ENCODE measurements at regions not wholly inside any gene's neighbourhood (a gene's known extent, or its start where the extent isn't known, plus 50 kb on each side); places are given as distances from the start of the nearest gene placed in this dataset.

DNA sequence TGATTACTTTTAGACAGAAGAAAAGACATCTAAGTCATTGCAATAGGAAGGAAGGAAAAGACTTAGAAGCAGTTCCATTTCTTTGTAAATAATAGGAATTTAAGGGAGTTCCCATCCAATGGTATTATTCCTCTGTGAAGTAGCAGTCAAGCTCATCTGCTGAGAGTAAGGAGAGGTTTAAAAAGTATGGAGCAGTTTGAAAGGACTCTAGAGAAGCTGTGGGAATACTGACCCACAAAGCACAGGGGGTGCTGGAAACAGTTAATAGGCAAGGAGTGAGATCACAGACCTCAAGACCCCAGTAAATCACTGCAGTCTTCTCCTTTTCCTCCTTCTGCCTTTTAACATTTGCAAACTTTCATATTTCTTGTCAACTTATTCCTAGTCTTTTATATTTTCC, 428.5 kb downstream of the ADAMTS20 start:
- Mint-ChIP-seq H3K27ac (no peak overlapping the region), H3K4me3 (no peak overlapping the region), H3K27me3 (ENCODE audit: low read depth) (no peaks in the 10 kb centered on the region), H3K4me1 (peaks cover 7% of the 10 kb centered on the region), H3K36me3 (no peaks in the 10 kb centered on the region), H3K9me3 (peaks cover 5% of the 10 kb centered on the region)
- ChIA-PET POLR2A (no interaction called here), CTCF (no interaction called here)
- DNase-seq (ENCODE audit: low spot score) (no peak), ATAC-seq (no peak)
- TF ChIP-seq, protein P1, sequence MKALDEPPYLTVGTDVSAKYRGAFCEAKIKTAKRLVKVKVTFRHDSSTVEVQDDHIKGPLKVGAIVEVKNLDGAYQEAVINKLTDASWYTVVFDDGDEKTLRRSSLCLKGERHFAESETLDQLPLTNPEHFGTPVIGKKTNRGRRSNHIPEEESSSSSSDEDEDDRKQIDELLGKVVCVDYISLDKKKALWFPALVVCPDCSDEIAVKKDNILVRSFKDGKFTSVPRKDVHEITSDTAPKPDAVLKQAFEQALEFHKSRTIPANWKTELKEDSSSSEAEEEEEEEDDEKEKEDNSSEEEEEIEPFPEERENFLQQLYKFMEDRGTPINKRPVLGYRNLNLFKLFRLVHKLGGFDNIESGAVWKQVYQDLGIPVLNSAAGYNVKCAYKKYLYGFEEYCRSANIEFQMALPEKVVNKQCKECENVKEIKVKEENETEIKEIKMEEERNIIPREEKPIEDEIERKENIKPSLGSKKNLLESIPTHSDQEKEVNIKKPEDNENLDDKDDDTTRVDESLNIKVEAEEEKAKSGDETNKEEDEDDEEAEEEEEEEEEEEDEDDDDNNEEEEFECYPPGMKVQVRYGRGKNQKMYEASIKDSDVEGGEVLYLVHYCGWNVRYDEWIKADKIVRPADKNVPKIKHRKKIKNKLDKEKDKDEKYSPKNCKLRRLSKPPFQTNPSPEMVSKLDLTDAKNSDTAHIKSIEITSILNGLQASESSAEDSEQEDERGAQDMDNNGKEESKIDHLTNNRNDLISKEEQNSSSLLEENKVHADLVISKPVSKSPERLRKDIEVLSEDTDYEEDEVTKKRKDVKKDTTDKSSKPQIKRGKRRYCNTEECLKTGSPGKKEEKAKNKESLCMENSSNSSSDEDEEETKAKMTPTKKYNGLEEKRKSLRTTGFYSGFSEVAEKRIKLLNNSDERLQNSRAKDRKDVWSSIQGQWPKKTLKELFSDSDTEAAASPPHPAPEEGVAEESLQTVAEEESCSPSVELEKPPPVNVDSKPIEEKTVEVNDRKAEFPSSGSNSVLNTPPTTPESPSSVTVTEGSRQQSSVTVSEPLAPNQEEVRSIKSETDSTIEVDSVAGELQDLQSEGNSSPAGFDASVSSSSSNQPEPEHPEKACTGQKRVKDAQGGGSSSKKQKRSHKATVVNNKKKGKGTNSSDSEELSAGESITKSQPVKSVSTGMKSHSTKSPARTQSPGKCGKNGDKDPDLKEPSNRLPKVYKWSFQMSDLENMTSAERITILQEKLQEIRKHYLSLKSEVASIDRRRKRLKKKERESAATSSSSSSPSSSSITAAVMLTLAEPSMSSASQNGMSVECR (CRISPR knock-in tag; IDR thresholded peaks at IDR 0.05; ENCODE audit: borderline replicate concordance): no peak
- no peak for TF ChIP-seq ZNF317 (CRISPR knock-in tag; IDR thresholded peaks at IDR 0.05; ENCODE audit: borderline replicate concordance, low read depth)

DNA sequence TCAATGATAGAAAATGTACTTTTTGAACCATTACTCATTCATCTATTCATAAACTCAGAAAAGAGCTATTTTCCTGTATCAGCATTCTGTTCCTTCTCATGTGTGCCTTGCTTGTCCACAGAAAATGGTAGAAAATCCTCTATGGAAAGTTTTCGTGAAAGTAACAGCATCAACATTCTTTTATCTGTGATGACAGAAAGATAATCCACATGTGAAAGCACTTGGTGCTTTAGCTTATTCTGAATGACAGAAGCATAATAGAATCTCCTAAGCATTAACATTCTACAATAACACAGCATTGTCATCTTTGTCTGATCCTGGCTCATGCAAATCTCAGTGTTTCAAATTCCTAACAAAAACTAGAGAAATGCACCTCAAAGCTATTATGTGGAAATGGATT, 431.9 kb downstream of the ADAMTS20 start:
- Mint-ChIP-seq H3K27ac (no peak overlapping the region), H3K4me3 (no peak overlapping the region), H3K27me3 (ENCODE audit: low read depth) (no peaks in the 10 kb centered on the region), H3K9me3 (peaks cover 5% of the 10 kb centered on the region), H3K4me1 (peaks cover 4% of the 10 kb centered on the region; the same call in 1 of the 2 replicates), H3K36me3 (no peaks in the 10 kb centered on the region)
- ChIA-PET CTCF (no interaction called here), POLR2A (no interaction called here)
- DNase-seq (ENCODE audit: low spot score) (no peak), ATAC-seq (no peak)
- TF ChIP-seq SOX15 (CRISPR knock-in tag; IDR thresholded peaks at IDR 0.05) (no peak), FOXK1 (CRISPR knock-in tag; IDR thresholded peaks at IDR 0.05) (no peak), TEAD4 (CRISPR knock-in tag; IDR thresholded peaks at IDR 0.05) (no peak), NR3C1 (CRISPR knock-in tag; conservative IDR thresholded peaks at IDR 0.05; ENCODE audit: low read depth) (no peak), KAT7 (CRISPR knock-in tag; IDR thresholded peaks at IDR 0.05; ENCODE audit: borderline replicate concordance) (no peak), NFATC4 (CRISPR knock-in tag; IDR thresholded peaks at IDR 0.05) (no peak), ZNF317 (CRISPR knock-in tag; IDR thresholded peaks at IDR 0.05; ENCODE audit: borderline replicate concordance, low read depth) (no peak), GRHL2 (CRISPR knock-in tag; IDR thresholded peaks at IDR 0.05; ENCODE audit: insufficient replicate concordance, severe bottlenecking) (no peak), NR1H2 (CRISPR knock-in tag; IDR thresholded peaks at IDR 0.05) (no peak), IRF2 (CRISPR knock-in tag; IDR thresholded peaks at IDR 0.05; ENCODE audit: borderline replicate concordance, low read depth) (no peak), JUN (CRISPR knock-in tag; IDR thresholded peaks at IDR 0.05) (no peak), OVOL2 (CRISPR knock-in tag; IDR thresholded peaks at IDR 0.05; ENCODE audit: borderline replicate concordance) (no peak), FOXJ3 (CRISPR knock-in tag; IDR thresholded peaks at IDR 0.05; ENCODE audit: borderline replicate concordance) (no peak)
- TF ChIP-seq, protein P2, sequence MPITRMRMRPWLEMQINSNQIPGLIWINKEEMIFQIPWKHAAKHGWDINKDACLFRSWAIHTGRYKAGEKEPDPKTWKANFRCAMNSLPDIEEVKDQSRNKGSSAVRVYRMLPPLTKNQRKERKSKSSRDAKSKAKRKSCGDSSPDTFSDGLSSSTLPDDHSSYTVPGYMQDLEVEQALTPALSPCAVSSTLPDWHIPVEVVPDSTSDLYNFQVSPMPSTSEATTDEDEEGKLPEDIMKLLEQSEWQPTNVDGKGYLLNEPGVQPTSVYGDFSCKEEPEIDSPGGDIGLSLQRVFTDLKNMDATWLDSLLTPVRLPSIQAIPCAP (CRISPR knock-in tag; IDR thresholded peaks at IDR 0.05): no peak
- TF ChIP-seq, protein P3, sequence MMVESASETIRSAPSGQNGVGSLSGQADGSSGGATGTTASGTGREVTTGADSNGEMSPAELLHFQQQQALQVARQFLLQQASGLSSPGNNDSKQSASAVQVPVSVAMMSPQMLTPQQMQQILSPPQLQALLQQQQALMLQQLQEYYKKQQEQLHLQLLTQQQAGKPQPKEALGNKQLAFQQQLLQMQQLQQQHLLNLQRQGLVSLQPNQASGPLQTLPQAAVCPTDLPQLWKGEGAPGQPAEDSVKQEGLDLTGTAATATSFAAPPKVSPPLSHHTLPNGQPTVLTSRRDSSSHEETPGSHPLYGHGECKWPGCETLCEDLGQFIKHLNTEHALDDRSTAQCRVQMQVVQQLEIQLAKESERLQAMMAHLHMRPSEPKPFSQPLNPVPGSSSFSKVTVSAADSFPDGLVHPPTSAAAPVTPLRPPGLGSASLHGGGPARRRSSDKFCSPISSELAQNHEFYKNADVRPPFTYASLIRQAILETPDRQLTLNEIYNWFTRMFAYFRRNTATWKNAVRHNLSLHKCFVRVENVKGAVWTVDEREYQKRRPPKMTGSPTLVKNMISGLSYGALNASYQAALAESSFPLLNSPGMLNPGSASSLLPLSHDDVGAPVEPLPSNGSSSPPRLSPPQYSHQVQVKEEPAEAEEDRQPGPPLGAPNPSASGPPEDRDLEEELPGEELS (CRISPR knock-in tag; IDR thresholded peaks at IDR 0.05): no peak
- TF ChIP-seq, protein P4, sequence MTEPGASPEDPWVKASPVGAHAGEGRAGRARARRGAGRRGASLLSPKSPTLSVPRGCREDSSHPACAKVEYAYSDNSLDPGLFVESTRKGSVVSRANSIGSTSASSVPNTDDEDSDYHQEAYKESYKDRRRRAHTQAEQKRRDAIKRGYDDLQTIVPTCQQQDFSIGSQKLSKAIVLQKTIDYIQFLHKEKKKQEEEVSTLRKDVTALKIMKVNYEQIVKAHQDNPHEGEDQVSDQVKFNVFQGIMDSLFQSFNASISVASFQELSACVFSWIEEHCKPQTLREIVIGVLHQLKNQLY (CRISPR knock-in tag; IDR thresholded peaks at IDR 0.05): no peak
- TF ChIP-seq, protein P5, sequence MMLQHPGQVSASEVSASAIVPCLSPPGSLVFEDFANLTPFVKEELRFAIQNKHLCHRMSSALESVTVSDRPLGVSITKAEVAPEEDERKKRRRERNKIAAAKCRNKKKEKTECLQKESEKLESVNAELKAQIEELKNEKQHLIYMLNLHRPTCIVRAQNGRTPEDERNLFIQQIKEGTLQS (CRISPR knock-in tag; conservative IDR thresholded peaks at IDR 0.05): no peak

Measured in WTC11 (cell line).